GM18867 (cell line): ENCODE measurements at regions not wholly inside any gene's neighbourhood (a gene's known extent, or its start where the extent isn't known, plus 50 kb on each side); places are given as distances from the start of the nearest gene placed in this dataset.

ENCODE experiments used
- ATAC-seq: cut with Tn5 transposase; IDR thresholded peaks from one replicate; pipeline ENCODE4 v1.9.1; 2021; ENCODE audit warnings: mild to moderate bottlenecking, moderate library complexity; ENCODE audit not compliant: unreplicated experiment

DNA sequence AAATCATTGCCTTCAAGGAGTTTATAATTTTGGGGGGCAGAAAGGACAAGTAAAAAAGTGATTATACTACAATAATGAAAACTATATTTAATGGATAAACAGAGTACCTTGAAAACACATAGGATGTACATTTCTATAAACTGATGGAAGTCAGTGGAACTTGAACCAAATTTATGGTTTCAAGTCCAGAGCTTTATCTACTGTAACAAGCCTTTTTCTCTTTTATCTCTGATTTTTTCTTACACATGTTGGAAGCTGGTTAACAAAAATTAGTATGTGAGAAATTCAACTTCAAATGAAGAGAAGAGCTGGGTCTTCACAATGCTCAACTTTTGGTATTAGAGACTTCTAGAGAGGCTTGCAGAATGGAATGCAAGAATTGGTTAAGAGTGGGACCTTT is 393.6 kb downstream of the LMO7 start:
- ATAC-seq = no peak

DNA sequence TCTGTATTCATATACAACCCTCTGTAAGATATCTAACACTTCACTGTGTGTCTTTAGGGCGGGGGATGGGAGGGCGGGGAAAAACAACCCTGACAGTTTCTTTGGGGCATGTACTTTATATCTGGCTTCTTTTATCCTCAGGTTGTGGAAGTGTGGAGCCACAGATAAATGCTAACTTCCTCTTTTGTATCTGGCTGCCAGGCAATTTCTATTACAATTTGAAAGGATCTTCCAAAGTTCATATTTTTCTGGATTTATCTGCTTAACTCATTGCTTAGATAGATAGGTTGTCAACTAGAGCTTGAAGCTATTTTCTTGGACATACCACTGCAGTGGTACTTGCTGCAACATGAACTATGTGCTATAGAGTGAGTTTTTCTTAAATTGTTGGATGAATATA is 393.0 kb downstream of the LMO7 start:
- ATAC-seq = no peak

DNA sequence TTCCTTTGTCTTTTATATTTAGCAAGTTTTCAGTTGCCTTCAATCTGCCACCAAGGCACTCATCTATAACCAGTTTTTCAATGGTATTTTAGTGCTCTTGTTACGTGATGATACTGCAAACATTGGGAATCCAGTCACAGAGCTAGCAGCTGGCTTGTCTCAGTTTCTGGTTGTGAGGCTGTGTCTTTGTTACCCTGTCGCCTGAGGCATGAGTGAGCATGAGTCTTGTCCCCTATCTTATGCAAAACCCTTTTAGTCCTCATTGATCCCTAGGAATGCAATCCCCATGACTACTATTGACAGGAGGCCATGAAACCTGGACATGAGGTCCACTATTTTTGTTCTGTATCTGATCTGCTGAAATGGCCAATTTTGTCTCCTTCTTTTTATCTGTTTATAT is 391.0 kb downstream of the LMO7 start:
- no peak for ATAC-seq

DNA sequence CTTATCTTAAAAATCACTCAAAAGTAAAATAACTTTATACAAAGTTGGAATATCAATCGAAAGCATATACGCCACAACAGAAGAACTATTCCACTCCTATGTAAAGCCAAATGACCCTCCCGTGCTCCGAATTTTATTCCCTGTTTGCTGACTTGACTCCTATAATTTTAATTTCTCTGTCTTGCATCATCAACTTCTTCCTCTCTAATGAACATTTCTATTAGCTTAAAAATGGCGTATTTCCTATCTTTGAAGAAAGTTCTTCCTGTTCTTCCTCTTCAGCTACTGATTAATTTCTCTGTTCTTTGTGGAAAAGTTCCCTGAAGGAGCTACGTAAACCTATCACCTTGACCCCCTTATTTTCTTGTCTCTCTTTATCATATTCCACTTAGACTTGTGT is 389.3 kb downstream of the LMO7 start:
- ATAC-seq = no peak

DNA sequence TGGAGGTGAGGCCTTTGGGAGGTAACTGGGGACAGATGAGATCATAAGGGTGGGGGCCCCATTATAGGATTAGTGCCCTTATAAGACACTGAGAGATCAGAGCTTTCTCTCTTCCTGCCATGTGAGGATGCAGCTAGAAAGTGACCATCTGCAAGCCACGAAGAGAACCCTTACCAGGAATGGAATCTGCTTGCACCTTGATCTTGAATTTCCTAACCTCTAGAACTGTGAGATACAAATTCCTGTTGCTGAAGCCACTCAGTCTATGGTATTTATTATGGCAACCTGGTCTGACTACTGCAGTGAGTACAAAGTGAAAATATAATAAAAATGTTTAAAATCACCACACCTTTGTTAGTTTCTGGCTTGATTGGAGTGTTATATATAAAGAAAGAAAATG is 388.0 kb downstream of the LMO7 start:
- ATAC-seq = no peak

DNA sequence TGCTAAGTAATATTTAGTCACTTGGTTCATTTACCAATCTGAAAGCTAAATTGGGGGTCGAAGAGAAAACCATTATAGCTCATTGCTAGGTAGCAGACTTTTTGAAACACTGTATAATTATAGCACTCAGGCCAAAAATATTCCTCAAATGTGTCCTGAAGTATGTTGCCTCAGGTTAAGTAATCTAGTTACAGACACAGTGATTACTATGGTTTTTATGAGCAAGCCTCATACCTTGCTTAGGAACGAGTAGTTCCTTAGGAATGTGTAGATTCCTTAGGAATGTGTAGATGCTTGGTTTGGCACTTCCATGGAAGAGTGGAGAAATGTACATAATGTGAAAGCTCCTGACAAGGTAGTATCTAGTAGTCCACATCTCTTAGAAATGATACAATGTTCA is 387.5 kb downstream of the LMO7 start:
- ATAC-seq = no peak

DNA sequence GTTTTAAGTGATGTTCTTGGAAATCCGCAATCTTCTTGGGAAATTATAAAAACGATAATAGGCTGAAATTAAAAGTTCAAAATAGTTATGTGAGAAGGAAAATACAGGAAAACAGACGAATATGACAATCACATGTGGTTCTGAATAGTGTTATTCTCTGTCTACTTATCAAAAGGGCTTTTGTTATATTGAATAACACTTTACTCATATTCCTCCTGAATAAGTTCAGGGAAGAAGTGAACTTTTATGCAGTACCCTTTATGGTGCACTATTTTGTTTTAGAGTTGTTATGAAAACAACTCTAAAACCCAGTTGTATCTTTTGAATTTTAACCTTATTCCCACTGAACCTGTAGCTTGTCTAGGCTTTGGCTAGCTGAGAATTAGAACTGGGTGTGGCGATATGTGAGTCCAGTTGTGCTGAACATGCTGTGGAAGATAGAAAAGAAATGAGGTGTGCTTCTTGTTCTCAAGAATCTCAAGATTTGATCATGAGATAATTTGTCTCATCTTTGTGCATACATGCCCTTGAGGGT is 384.4 kb downstream of the LMO7 start:
- no peak for ATAC-seq

DNA sequence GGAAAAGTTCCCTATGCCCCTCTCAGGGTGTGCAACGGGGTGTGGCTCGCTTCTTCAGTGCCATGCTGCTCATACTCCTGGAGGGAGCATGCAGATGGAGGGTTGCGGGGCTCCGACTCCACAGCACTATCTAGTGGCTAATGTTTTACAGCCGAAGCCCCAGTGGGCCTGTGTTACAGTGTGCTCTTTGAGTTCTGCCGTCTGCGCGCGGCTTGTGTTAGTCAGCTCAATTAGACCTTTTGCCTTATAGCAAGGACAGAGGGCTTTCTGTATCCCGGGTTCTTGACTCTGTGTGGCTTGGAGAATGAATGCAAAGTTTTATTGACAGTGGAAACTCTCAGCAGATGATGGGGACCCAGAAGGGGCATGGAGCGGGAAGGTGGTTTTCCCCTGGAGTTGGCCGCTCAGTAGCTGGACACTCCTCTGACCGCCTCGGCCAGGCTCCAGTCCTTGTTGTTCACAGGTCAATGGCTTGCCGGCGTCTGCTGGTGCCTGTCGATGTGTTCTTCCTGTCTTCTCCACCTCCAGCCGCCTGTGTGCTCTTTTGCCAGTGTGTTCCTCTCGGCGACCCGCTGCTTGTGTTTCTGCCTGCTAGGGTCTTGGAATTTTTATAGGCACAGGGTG is 383.4 kb downstream of the LMO7 start:
- ATAC-seq = peak; percentile 56

DNA sequence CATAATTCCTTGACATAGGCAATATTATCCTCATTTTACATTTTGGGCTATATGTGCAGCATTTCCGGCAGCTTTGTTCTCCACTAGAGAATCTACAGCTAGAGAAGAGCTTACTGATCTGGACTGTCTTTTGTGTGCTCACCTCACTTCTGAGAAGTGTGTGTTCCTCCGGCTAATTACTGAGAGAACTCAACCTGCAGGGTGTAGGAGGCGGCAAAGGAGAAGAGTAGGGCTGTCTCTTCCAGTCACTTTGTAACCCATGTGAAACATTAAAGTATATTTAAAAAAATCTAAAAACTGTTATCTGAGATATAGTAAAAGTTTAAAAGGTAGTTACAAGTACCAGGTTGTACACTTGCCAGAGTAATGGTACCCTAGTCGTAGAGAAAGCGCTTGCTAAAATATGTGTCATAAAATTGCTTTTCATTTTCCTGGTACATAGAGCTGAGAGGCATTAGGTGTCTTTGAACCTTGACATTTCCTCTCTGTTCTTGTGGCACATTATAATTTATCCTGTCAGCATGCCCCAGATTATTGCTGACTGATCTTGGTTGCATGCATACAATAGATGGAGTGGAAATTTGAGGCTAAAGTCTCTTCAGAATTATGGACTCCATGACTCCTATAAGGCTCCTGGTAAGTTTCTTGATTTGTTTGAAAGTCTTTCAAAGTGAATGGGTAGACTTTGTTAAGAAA is 381.9 kb downstream of the LMO7 start:
- ATAC-seq = no peak

DNA sequence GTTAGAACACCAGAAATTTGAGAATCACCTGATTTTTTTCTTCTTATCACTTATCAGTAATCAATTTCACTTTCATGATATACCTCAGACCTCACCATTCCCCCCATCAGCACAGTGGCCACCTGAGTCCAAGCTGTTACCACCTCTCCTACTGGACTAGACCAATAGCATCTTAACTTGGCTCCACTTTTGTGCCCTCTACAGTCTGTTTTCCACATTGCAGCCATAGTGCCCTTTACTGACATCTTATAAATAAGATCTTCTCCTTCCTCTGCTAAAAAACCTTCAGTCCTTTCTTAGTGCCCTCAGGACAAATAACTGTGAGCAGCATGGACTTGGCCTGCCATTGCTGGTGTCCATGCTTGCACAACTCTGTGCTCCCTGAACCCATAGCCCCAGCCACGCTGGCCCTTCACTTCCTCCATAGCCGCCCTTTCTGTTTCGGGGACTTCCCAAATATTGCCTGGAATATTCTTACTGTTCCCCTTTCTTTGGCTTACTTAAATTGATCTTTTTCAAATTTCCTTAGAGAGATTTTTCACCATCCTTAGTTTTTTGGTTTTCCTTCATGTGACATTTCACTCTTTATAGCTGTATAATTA is 380.8 kb downstream of the LMO7 start:
- ATAC-seq = peak; percentile 79

DNA sequence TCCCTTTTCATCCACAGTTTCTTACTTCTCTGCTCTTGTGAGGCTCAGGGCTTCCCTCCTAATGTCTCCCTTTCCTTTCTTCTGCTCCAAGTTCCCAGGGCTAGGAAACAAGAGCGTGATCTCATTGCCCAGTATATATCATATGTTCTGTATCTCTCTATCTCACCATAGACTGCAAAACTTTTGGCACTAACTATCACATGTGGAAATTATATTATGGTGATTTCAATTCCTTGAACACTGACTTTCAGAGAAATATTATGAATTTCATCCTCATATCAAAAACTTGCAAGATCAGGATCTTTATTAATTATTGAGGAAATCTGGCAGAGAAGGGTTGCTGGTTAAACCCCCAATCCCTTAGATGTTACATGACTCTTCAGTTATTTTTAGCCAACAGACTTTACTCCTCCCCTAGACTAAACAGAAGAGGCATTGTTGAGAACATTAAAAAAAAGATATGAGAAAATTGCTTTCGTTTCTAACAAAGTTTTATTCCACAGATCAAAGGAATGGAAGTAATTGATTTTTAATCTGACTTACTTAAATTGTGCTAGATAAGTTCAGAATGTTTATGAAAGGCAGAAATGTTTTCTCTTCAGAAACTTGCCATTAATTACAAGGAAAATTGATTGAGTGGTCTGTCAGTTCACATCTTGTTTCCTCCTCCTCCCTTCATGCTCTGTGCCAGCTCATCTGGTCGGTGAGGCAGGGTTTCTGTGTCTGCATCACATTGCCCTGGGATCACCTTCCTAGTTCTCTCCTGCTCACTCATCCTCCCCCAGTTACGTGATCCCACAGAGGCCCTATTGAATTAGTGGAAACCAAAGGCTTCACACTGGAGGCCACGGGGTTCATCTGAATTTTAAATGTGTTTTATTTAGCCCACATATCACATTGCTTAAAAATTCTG is 378.5 kb downstream of the LMO7 start:
- ATAC-seq = no peak

DNA sequence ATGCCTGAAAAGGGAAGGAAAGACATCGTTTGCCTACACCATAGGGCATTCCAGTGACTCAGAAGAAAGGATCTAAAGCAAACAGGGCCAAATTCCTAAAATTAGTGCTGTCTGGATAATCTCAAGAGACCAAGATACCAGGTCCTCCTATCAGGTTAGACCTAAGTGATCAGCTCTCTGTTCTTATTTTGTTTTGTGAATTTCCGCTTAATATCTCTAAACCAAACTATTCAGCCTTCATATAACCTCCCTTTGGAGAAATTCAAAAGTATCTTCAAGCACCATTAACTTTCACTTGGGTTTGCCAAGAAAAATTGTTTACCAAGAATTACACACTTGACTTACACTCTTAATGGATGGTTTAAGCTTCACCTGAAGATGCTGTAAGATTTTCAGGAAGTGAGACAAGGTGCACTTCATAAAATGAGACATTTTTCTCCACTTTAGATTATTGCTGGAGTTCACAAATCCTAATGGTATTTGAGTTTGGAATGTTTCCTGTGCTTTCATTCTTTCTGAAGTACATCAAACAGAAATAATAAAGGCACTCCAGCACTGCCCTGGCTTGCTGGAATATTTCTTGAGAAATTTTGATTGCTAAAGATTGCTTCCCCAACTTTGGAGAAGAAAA is 376.1 kb downstream of the LMO7 start:
- ATAC-seq = no peak

DNA sequence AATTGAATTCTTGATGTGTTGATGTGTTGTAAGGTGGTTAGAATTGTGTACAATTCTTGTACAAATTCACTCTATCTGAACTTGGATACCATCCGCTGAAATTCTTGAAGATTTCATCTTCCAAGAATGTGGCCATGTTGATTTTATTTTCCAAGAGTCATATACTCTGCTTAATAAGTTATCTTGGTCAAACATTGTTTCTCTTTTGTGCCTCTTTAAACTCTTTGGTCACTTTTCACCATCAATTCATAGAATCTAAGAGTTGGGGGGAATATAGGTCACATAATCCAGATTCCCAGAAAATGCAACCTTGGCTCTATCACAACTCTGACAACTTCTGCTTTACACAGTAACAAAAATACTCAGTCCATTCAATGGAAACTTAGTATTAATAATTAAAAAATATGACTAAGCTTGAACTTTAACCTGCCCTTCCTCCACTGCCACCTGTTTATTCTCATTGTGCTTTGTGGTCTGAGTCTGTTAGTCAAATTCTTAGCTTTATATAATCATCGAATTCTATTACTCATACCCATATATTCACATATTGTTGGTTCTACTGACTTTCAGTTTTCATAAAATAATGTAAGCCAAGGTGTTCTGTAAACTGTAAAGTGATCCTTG is 373.2 kb downstream of the LMO7 start:
- peak; percentile 72 for ATAC-seq

DNA sequence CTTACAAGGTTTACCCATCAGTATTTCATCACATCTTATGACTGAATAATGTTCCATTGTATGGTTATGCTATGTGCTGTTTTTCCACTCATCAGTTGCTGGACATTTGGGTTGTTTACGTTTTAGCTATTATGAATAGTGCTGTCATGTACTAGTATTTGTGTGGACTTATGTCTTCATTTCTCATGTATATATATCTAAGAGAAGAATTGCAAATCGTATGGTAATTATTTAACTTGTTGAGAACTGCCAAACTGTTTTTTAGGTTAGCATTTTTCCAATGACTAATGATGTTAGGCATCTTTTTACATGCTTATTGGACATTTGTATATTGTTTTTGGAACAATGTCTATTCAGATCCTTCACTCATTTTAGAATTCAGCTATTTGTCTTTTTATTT is 368.3 kb downstream of the LMO7 start:
- ATAC-seq = no peak

DNA sequence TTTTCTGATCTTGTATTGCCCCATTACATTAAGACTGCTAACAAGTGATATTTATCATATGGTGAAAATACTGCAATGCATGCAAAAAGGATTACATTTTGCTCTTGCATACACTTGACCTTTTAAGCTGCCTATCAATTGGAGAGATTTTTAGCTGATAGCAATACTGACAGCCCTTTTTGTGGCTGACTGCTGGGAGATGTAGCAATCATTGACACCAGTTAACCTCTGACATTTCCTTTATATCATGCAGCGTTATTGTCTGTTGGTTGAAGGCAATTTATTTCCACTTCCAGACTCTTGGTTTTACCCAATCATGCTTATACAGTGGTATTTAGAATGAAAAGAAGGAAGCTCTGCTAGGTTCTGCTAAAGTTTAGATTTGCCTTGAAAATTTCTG is 364.0 kb downstream of the LMO7 start:
- no peak for ATAC-seq

DNA sequence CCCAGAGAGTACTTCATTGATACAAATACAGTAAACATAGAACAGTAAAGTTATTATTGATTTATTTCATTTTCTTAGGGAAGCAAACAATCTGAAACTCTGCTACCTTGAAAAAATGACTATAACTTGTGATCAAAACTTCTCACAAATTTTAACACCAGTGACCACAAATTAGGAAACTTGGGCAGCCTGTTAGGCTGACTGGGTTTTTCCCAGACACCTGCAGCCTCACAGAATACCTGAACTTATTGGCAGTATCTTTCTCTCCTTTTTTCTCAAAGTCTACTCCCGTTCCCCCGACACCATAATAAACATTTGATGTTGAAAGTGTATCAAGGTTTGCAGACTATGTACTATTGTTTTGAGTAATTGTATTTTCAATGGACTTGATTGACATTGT is 360.5 kb downstream of the LMO7 start:
- ATAC-seq = no peak

DNA sequence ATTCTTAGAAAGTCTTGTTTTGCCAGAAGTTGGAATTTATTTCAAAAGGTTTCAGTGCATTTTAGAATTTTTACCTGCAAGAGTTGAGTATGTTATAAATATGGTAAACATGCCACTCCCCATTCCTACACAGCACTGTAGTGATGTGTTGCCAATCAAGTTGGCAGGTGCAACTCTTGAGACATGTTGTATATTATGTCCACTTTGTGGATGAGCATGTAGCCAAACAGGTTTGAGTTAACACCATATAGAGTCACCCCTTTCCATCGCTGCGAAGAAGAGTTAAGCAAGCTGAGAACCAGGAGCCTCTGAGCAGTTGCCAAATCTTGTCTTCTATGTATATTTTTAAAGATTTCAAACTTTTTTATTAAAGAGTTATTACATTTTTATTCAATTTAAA is 359.8 kb downstream of the LMO7 start:
- ATAC-seq = no peak

DNA sequence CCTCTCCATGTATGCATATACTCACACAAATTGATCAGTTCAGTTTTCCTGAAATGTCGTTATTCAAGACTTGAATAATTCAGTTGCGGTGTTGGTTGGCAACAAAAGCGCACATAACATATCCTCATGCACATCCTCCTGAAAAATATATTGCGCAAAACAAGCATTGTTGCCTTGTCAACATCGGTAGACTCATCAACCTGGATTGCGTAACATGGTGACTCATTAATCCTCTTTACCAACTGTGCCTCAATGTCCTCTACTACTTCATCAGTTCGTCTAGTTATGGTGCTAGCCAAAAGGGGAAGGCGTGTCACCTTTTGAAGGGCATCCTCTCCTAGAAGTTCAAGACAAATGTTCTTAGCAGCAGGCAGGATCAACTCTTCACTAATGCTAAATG is 357.7 kb downstream of the LMO7 start:
- ATAC-seq = no peak

DNA sequence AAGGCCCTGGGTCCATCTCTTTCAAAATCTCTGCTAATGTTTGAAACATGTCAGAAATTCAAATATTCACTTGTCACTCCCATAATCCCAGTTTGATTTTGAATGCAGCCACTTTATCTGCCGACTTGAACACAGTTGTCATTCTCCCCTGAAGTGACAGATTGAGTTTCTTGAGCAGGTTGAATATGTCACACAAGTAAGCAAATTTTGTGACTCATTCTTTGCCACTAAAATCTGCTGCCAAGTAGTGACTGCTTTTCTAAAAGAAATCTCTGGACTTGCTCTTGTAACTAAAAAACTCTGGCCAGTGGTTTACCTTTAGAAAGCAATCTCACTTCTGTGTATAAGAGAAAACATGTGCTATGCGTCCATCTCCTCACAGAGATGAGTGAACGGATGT is 357.1 kb downstream of the LMO7 start:
- no peak for ATAC-seq

DNA sequence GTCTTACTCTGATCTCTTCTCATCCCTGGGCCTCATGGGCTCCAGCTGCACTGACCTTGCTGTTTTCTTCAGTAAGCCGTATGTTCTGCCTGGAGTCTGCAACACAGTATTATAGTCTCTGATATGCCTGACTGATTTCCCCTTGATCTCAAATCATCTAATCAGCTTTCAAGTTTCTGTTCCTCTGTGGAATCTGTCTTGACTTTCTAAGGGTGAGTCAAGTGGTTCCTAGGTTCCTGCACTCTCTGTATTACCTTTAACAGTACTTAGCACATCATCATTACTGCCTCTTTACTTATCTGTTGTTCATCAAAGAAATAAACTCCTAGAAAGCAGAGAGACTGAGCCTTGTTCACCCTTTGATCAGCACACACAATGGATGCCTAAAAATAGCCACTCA is 350.7 kb downstream of the LMO7 start:
- peak; percentile 97 for ATAC-seq
